Stomach (tissue), 4 donors: ENCODE measurements at regions not wholly inside any gene's neighbourhood (a gene's known extent, or its start where the extent isn't known, plus 50 kb on each side); places are given as distances from the start of the nearest gene placed in this dataset.
"Not testable (repeated sequence)": the region's sequence is repeated elsewhere in the genome, so short reads cannot be mapped to it uniquely, and the experiment has no call there.

Experiments used
- CTCF ChIP-seq, 7 experiments: fragments of 450-650 bp in 4 of 7; fragments of 200-600 bp in 3 of 7; sonication (generic) in 3 of 7; IDR thresholded peaks; one replicate each; pipeline ENCODE4 v1.5.1; 2016 to 2019; ENCODE audit warnings: antibody characterized with exemption in 7 of 7, control low read depth in 2 of 7, mild to moderate bottlenecking in 1 of 7
- POLR2AphosphoS5 ChIP-seq, 3 donors: sonication (generic); formaldehyde crosslinking; IDR thresholded peaks; one replicate each; pipeline ENCODE4 v1.6.1; 2016; ENCODE audit warnings: antibody characterized with exemption in 3 of 3

- not testable (repeated sequence) for TF ChIP-seq CTCF, POLR2AphosphoS5 (IDR thresholded peaks at IDR 0.05)
Measured at GRCh38 chr13:89521672-89522071, 1825.8 kb upstream of the MIR17HG start.
